HG02642 (cell line): ENCODE measurements at regions not wholly inside any gene's neighbourhood (a gene's known extent, or its start where the extent isn't known, plus 50 kb on each side); places are given as distances from the start of the nearest gene placed in this dataset.

Source experiments
- ATAC-seq: cut with Tn5 transposase; IDR thresholded peaks from one replicate; pipeline ENCODE4 v1.9.1; 2021; ENCODE audit warnings: mild to moderate bottlenecking; ENCODE audit not compliant: unreplicated experiment, poor library complexity

DNA sequence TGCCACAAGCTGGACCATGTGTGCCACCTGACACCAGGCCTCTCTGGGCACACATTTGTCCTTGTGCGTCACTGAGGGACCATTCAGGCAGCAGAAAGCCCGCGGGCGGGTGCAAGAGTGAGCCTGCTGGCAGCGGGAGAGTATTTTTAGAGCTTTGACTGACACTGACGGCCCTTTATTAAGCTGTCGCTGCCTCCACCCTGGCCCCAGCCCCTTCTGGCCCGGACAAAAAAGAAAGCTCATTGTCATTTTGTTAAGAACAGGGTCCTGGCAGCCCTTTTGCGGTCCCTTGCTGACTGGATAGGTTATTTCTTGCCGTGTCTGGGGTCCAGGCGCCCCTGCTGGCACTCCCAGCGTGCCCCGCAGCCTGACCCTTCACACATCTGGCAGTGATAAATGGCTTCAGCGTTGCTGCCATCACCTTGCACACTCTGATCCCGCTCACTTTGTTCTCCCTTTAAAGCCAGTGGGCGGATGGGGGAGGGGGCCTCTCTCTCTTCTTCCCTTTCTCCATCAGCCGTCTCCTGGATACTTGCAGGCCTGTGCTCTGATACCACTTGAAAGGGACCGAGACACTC is 78.4 kb upstream of the NKD1 start:
- ATAC-seq, result no peak

- ATAC-seq, result no peak
Observed at GRCh38 chr16:50469121-50469743, 79.0 kb upstream of the NKD1 start.

GRCh38 chr16:50468749-50469078 is 79.5 kb upstream of the NKD1 start:
- no peak for ATAC-seq

- no peak for ATAC-seq
Observed at GRCh38 chr16:50467943-50468748, 80.0 kb upstream of the NKD1 start.

DNA sequence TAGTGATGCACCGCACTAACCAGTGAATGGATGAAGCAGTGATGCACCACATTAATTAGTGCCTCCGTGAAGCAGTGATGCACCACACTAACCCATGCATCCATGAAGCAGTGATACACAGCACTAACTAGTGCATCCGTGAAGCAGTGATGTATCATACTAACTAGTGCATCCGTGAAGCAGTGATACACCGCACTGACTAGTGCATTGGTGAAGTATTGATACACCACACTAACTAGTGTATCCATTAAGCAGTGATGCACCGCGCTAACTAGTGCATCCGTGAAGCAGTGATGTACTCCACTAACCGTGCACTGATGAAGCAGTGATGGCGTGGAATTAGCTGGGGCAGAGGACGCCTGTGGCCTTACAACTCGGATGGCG is 80.6 kb upstream of the NKD1 start:
- no peak for ATAC-seq

DNA sequence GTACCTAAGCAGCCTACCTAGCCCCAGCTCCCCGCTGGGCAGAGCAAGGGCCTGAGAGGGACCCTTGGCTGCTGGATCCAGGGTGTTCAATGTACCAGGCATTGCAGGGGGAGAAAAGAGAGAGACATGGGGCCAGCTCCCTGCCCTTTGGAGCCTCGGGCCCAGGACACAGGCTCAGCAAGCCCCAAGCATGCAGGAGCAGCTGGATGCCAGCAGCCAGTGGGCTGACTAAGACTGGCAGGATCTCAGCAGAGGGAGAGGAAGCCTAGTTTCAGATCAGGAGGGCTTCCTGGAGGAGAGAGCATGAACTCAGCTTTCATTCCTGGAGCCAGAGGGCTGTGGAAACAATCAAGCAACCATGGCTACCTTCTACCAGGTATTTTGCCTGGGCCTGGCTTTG is 82.0 kb upstream of the NKD1 start:
- ATAC-seq, result no peak

GRCh38 chr16:50464325-50465290 is 83.6 kb upstream of the NKD1 start:
- ATAC-seq, result no peak

DNA sequence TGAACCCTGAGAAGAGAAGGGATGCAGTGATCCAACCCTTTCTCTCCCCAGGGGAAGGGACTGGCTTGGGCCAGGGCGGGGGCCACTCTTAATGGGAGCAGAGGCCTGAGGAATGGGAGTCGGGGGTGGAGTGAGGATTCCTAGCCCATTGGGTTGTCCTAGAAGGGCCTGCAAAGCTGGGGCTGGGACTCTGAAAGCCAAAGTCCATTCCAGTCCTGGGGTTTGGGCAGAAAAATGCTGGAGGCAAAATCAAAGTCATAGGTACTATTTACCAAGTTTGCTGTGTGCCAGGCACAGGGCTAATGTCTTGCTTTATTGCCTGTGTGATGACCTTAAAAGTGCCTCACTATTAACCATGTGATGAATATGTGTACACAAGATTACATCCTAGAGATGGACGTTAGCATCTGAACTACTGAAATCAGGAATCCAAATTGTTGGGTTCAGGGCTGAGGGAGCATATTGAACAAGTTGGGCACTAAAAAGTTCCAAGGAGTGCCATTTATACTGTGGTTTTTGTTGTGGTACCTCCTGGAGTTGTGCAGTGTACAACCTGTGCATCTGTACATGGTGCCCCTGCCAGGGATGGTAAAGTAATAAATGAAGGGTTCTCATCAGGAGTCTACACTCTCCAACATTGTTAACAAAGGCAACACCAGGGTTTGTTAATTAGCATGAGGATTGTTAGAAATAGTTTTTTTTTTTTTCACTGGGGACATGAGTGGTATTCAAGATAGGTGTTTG is 84.4 kb upstream of the NKD1 start:
- no peak for ATAC-seq

DNA sequence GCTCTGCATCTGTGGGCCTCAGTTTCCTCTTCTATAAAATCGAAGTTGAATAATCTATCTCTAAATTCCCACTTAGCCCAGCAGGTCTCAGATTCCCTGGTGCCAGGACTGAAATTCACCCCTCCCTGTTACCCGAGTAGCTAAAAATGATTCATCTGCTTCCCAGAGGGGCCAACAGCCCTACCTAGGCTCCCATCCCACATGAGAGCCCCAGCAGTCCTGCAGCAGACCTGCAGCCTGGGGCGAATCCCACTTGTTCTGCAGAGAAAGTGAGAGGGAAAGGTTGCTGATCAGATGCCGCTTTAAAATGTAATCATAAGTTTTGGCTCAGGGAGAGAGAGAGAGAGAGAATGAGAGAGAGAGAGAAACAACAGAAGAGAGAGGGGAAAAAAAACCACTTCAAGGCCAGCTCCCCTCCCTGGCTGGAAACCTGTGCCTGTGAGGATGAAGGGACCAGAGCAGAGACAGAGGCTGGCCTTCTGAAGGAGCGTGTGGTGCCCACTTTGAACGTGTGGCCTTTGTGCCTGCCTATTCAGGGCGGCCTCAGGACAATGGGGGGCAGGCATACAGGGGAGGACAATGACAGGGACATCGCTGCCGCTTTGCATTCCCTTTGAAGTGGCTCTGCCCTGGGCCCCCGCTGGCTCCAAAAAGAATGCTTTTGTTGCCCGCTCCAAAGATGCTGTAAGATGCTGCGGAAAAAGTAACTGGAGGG is 85.2 kb upstream of the NKD1 start:
- no peak for ATAC-seq

DNA sequence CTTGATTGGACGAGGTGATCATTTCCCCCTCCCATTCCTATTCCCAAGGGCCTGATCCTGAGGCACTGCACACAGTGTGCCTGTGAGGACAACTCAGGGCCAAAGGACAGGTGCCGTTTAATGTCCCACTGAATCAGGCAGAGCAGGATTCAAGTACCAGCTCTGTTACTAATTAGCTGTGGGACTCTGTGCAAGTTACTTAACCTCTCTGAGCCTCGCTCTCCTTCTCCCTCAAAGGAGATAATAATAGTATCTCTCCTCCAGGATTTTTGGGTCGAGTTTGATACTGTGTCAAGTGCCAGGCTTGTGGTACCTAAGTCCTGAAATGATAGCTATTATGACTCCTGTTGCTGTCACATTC is 86.8 kb upstream of the NKD1 start:
- no peak for ATAC-seq

DNA sequence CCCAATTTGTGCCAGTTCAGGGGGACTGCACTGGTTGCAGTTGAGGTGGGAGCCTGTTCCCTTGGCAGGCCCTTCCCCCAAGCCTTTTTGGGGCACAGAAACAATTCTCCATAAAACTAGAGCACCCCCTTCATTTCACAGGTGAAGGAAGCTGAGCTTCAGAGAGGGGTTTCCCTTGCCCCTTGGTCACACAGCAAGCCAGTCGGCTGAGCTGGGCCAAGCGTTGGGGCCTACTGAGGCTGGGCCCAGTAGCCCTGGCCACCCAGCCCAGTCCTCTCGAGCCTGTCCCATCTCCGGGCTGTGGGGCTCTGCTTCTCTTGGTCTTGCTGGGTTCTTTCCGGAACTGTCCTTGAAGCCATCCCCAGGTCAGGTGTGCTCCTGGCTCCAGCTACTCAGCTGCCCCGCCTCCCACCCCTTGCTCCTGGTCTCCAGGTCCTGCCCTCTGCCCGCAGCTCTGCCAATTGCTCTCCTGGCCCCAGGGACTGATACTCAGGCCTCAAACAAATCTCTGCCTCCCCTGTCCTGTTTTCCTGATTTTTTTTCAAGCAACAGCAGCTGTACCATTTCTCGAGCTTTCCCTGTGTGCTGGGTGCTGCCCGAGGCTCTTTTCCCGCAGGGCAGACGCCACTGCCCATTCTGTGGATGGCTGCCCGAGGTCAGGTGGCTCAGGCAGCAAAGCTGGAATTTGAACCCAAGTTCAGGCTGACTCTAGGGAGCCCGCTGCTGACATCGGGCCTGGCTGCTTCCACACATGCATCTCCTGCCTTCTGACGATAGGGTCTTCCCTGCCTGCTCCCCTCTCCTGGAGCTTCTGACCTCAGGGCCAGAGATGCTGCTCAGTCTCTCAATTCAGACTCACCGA is 87.4 kb upstream of the NKD1 start:
- ATAC-seq, result no peak

GRCh38 chr16:50459496-50460080 is 88.6 kb upstream of the NKD1 start:
- ATAC-seq, result no peak

DNA sequence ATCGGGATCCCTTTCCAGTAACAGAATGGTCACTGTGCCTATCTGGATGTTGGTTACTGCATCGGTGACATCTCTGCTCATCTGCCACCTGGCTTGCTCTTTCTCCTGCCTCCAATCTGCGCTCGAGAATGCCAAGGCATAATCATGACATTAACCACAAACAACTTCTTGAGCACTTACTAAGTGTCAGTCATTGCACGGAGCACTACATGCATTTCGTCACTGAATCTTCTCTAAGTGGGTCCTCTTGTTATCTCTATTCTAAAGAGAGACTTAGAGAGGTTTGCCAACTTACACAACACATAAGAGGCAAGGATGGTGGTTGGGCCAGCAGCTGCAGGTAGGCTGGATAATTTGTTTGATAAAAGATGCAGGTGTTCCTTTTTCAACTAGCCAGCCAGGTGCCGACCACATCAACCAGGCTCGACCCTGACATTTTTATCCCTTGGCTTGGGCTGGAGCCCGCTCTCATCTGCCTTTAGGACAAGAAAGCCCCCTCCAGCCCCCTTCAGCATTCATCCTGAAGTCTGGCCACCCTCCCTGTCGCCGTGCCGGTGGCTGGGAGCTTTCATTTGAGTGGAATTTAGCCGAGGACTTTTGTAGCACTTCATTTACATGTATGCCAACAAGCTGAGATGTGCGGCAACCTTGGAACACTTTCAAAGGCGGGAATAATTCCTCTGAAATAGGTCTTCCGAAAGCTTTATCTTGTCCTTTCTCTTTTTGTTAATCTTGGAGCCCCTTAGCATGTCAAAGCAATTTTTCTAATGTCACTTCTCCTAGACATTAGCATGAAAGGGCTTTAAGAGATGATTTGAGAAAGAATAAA is 89.3 kb upstream of the NKD1 start:
- no peak for ATAC-seq

GRCh38 chr16:50457979-50458491 is 89.2 kb upstream of the BRD7 start:
- ATAC-seq, result no peak

GRCh38 chr16:50457423-50457822 is 88.6 kb upstream of the BRD7 start:
- ATAC-seq, result no peak

- no peak for ATAC-seq
Observed at GRCh38 chr16:50455288-50455845, 86.6 kb upstream of the BRD7 start.

GRCh38 chr16:50453446-50453845 is 84.7 kb upstream of the BRD7 start:
- no peak for ATAC-seq
